Esophagus (tissue), 2 donors: ENCODE measurements at regions not wholly inside any gene's neighbourhood (a gene's known extent, or its start where the extent isn't known, plus 50 kb on each side); places are given as distances from the start of the nearest gene placed in this dataset.

Experiments
- H3K27ac ChIP-seq, 2 donors: one replicate each; pipeline ENCODE4 v1.5.1; 2013; ENCODE audit warnings: low read depth in 2 of 2, mild to moderate bottlenecking in 2 of 2, inconsistent platforms in 1 of 2, low read length in 1 of 2, moderate library complexity in 1 of 2
- H3K27me3 ChIP-seq, 2 donors: one replicate each; pipeline ENCODE4 v1.6.1; 2013; ENCODE audit warnings: low read length in 2 of 2, control low read depth in 1 of 2, mild to moderate bottlenecking in 1 of 2; ENCODE audit not compliant: insufficient read depth in 2 of 2, control insufficient read depth in 1 of 2
- H3K36me3 ChIP-seq, 2 donors: one replicate each; pipeline ENCODE4 v1.6.1; 2013; ENCODE audit warnings: low read length in 1 of 2; ENCODE audit not compliant: control insufficient read depth in 2 of 2, insufficient read depth in 2 of 2
- H3K4me1 ChIP-seq, 2 donors: one replicate each; pipeline ENCODE4 v1.6.1; 2013; ENCODE audit warnings: low read length in 1 of 2; ENCODE audit not compliant: control insufficient read depth in 2 of 2, insufficient read depth in 2 of 2
- H3K4me3 ChIP-seq, 2 donors: one replicate each; pipeline ENCODE4 v1.5.1; 2013; ENCODE audit warnings: low read length in 2 of 2, mild to moderate bottlenecking in 2 of 2, low read depth in 1 of 2, moderate library complexity in 1 of 2
- H3K9me3 ChIP-seq, 2 donors: one replicate each; pipeline ENCODE4 v1.6.1; 2013; ENCODE audit warnings: mild to moderate bottlenecking in 2 of 2, low read depth in 1 of 2, low read length in 1 of 2, moderate library complexity in 1 of 2; ENCODE audit not compliant: control insufficient read depth in 2 of 2, insufficient read depth in 1 of 2
- WGBS, 2 donors: extraction: QIAGEN DNeasy Blood & Tissue Kit; methylation state at CpG; one replicate each; pipeline ENCODE4 v1.1.7; 2013; 5-methylcytosine and 5-hydroxymethylcytosine counted together
- donor health status: healthy with polysubstance abuse.
- donor health status: Bipolar disorder and iron deficiency.

GRCh38 chr2:238657132-238658053 lies 190.5 kb upstream of the TWIST2 start:
- Histone ChIP-seq H3K4me3 (no peak overlapping the region), H3K36me3 (no peaks in the 10 kb centered on the region), H3K4me1 (peaks cover 0 to 2% of the 10 kb centered on the region in 2 donors), H3K27me3 (no peaks in the 10 kb centered on the region), H3K27ac (no peak overlapping the region), H3K9me3 (peaks cover 0 to 3% of the 10 kb centered on the region in 2 donors)
- WGBS, 2 donors, result 59 to 61% methylated on average over 12 of the region's 12 CpGs

- H3K36me3 ChIP-seq, result no peaks in the 10 kb centered on the region
- no peaks in the 10 kb centered on the region for H3K27me3 ChIP-seq
- H3K9me3 ChIP-seq, result peaks cover 0 to 3% of the 10 kb centered on the region in 2 donors
- no peak overlapping the region for H3K27ac ChIP-seq
- H3K4me1 ChIP-seq, result peaks cover 0 to 2% of the 10 kb centered on the region in 2 donors
- no peak overlapping the region for H3K4me3 ChIP-seq
- WGBS, 2 donors, result 91 to 92% methylated on average over 7 of the region's 7 CpGs
Measured at GRCh38 chr2:238658054-238658407, 189.9 kb upstream of the TWIST2 start.

- Histone ChIP-seq H3K4me3 (no peak overlapping the region), H3K36me3 (no peaks in the 10 kb centered on the region), H3K27me3 (no peaks in the 10 kb centered on the region), H3K9me3 (peaks cover 0 to 3% of the 10 kb centered on the region in 2 donors), H3K27ac (no peak overlapping the region), H3K4me1 (peaks cover 0 to 2% of the 10 kb centered on the region in 2 donors)
- WGBS, 2 donors, result 76 to 82% methylated on average over 3 of the region's 3 CpGs
Measured at GRCh38 chr2:238658820-238659219, 189.1 kb upstream of the TWIST2 start.

GRCh38 chr2:238659231-238659630 lies 188.7 kb upstream of the TWIST2 start:
- Histone ChIP-seq H3K27me3 (no peaks in the 10 kb centered on the region), H3K27ac (no peak overlapping the region), H3K9me3 (peaks cover 0 to 3% of the 10 kb centered on the region in 2 donors), H3K4me1 (peaks cover 0 to 2% of the 10 kb centered on the region in 2 donors), H3K4me3 (no peak overlapping the region), H3K36me3 (no peaks in the 10 kb centered on the region)
- WGBS, 2 donors, result 70 to 79% methylated on average over 6 of the region's 6 CpGs

GRCh38 chr2:238663586-238663985 lies 184.3 kb upstream of the TWIST2 start:
- H3K9me3 ChIP-seq, result peaks cover 2 to 3% of the 10 kb centered on the region in 2 donors
- no peak overlapping the region for H3K27ac ChIP-seq
- H3K27me3 ChIP-seq, result no peaks in the 10 kb centered on the region
- no peak overlapping the region for H3K4me3 ChIP-seq
- H3K4me1 ChIP-seq, result peaks cover 0 to 2% of the 10 kb centered on the region in 2 donors
- 77 to 80% methylated on average over 9 of the region's 9 CpGs for WGBS, 2 donors
- no peaks in the 10 kb centered on the region for H3K36me3 ChIP-seq

- H3K27ac ChIP-seq, result no peak overlapping the region
- WGBS, 2 donors, result 40 to 41% methylated on average over 3 of the region's 3 CpGs
Measured at GRCh38 chr2:238665919-238666318, 182.0 kb upstream of the TWIST2 start.

GRCh38 chr2:238666543-238666942 lies 181.3 kb upstream of the TWIST2 start:
- Histone ChIP-seq H3K27ac (no peak overlapping the region), H3K4me1 (no peaks in the 10 kb centered on the region), H3K36me3 (no peaks in the 10 kb centered on the region), H3K9me3 (peaks cover 2 to 3% of the 10 kb centered on the region in 2 donors), H3K27me3 (no peaks in the 10 kb centered on the region), H3K4me3 (no peak overlapping the region)
- 24 to 29% methylated on average over 1 of the region's 1 CpG for WGBS, 2 donors

More at GRCh38 chr2:238665919-238666318, 182.0 kb upstream of the TWIST2 start:
- H3K4me1 ChIP-seq, result no peaks in the 10 kb centered on the region
- H3K9me3 ChIP-seq, result peaks cover 2 to 3% of the 10 kb centered on the region in 2 donors
- no peaks in the 10 kb centered on the region for H3K27me3 ChIP-seq
- H3K4me3 ChIP-seq, result no peak overlapping the region
- H3K36me3 ChIP-seq, result no peaks in the 10 kb centered on the region

- WGBS, 2 donors, result 64 to 69% methylated on average over 6 of the region's 6 CpGs
- no peak overlapping the region for H3K27ac ChIP-seq
- H3K9me3 ChIP-seq, result peaks cover 2 to 3% of the 10 kb centered on the region in 2 donors
- H3K4me3 ChIP-seq, result no peak overlapping the region
- no peaks in the 10 kb centered on the region for H3K4me1 ChIP-seq
- H3K36me3 ChIP-seq, result no peaks in the 10 kb centered on the region
- H3K27me3 ChIP-seq, result no peaks in the 10 kb centered on the region
Measured at GRCh38 chr2:238667008-238667407, 180.9 kb upstream of the TWIST2 start.

GRCh38 chr2:238667639-238668038 lies 180.2 kb upstream of the TWIST2 start:
- 39 to 43% methylated on average over 2 of the region's 2 CpGs for WGBS, 2 donors
- Histone ChIP-seq H3K4me3 (no peak overlapping the region), H3K9me3 (peaks cover 0 to 2% of the 10 kb centered on the region in 2 donors), H3K27me3 (no peaks in the 10 kb centered on the region), H3K27ac (no peak overlapping the region), H3K4me1 (no peaks in the 10 kb centered on the region), H3K36me3 (no peaks in the 10 kb centered on the region)

- Histone ChIP-seq H3K9me3 (peaks cover 0 to 2% of the 10 kb centered on the region in 2 donors), H3K36me3 (no peaks in the 10 kb centered on the region), H3K27me3 (no peaks in the 10 kb centered on the region), H3K27ac (no peak overlapping the region), H3K4me3 (no peak overlapping the region), H3K4me1 (no peaks in the 10 kb centered on the region)
- WGBS, 2 donors, result 31 to 76% methylated on average over 1 of the region's 1 CpG
Measured at GRCh38 chr2:238668426-238668825, 179.5 kb upstream of the TWIST2 start.
